Calu3 (cell line): ENCODE measurements at regions not wholly inside any gene's neighbourhood (a gene's known extent, or its start where the extent isn't known, plus 50 kb on each side); places are given as distances from the start of the nearest gene placed in this dataset.

Source experiments
- BruUV-seq: library from RNA; stranded (reverse); fragments of 400-500 nt; replicated peaks from 2 replicates; lab custom pipeline; 2021; lab: Mats Ljungman, UMichigan
- CTCF ChIA-PET: fragments of 300-600 bp; sonication (Branson Sonifier 250); formaldehyde crosslinking; loops from one replicate; lab custom pipeline; 2022; ENCODE audit warnings: antibody characterized with exemption; lab: Charles Lee
- DNase-seq: peaks from one replicate; pipeline ENCODE4 v3.0.0; 2022
- H3K27ac Mint-ChIP-seq: one replicate; pipeline ENCODE4 v1.8.0; 2022; ENCODE audit warnings: mixed read lengths; ENCODE audit not compliant: unreplicated experiment
- H3K27me3 Mint-ChIP-seq: one replicate; pipeline ENCODE4 v1.8.0; 2022; ENCODE audit warnings: mixed read lengths; ENCODE audit not compliant: unreplicated experiment
- H3K36me3 Mint-ChIP-seq: one replicate; pipeline ENCODE4 v1.8.0; 2022; ENCODE audit warnings: mild to moderate bottlenecking, moderate library complexity, mixed read lengths; ENCODE audit not compliant: insufficient read depth, unreplicated experiment
- H3K4me1 Mint-ChIP-seq: one replicate; pipeline ENCODE4 v1.8.0; 2022; ENCODE audit warnings: mild to moderate bottlenecking, low read depth, mixed read lengths; ENCODE audit not compliant: unreplicated experiment
- H3K4me3 Mint-ChIP-seq: one replicate; pipeline ENCODE4 v1.8.0; 2022; ENCODE audit warnings: mild to moderate bottlenecking, low read depth, moderate library complexity, mixed read lengths; ENCODE audit not compliant: unreplicated experiment
- H3K9me3 Mint-ChIP-seq: one replicate; pipeline ENCODE4 v1.8.0; 2022; ENCODE audit warnings: low read depth, mixed read lengths; ENCODE audit not compliant: unreplicated experiment
- intact Hi-C: fragments of 100-400 bp; cut with micrococcal nuclease; formaldehyde crosslinking; loops from one replicate; pipeline ENCODE4 v1.10.0; 2022; ENCODE audit not compliant: unreplicated experiment
- TF ChIP-seq, protein P1 (sequence below): fragments of 200-600 bp; IDR thresholded peaks from one replicate; pipeline ENCODE4 v1.8.0; 2022; ENCODE audit warnings: antibody characterized with exemption; ENCODE audit not compliant: unreplicated experiment

DNA sequence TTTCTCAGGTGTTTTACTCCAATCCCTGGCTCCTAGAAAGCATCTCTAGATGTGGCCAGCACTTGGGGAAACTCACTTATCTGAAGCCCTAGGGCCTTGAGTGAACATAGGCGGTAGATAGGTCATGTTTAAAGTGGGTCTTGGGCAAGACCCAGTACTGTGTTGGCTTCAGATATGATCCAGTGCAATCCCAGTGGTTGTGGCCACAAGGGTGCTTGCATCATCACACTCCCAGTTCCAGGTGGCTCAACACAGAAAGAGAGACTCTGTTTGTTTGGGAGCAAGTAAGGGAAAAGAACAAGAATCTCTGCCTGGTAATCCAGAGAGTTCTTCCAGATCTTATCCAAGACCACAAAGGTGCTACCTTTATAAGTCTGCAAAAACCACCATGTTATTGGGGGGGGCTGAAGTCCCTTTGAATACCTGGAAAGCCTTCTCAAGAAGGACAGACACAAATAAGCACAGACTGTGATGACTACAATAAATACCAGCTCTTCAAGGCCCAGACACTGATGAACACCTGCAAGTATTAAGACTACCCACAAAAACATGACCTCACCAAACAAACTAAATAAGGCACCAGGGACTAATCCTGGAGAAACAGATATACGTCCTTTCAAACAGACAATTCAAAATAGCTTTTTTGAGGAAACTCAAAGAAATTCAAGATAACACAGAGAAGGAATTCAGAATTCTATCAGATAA, 114.7 kb downstream of the LURAP1L start:
- CTCF ChIA-PET = no interaction called here
- no peaks in the 10 kb centered on the region for H3K27me3 Mint-ChIP-seq
- H3K9me3 Mint-ChIP-seq = peaks cover 3% of the 10 kb centered on the region
- TF ChIP-seq, protein P1, sequence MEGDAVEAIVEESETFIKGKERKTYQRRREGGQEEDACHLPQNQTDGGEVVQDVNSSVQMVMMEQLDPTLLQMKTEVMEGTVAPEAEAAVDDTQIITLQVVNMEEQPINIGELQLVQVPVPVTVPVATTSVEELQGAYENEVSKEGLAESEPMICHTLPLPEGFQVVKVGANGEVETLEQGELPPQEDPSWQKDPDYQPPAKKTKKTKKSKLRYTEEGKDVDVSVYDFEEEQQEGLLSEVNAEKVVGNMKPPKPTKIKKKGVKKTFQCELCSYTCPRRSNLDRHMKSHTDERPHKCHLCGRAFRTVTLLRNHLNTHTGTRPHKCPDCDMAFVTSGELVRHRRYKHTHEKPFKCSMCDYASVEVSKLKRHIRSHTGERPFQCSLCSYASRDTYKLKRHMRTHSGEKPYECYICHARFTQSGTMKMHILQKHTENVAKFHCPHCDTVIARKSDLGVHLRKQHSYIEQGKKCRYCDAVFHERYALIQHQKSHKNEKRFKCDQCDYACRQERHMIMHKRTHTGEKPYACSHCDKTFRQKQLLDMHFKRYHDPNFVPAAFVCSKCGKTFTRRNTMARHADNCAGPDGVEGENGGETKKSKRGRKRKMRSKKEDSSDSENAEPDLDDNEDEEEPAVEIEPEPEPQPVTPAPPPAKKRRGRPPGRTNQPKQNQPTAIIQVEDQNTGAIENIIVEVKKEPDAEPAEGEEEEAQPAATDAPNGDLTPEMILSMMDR = no peak
- peaks cover 17% of the 10 kb centered on the region for H3K4me1 Mint-ChIP-seq
- no peak for DNase-seq
- no TSS peak for BruUV-seq
- H3K4me3 Mint-ChIP-seq = no peak overlapping the region
- intact Hi-C loops = loop anchor here (5.0 kb wide), 1 partner anchor 193 kb away; no protein-coding TSS in a partner anchor
- H3K36me3 Mint-ChIP-seq = peaks cover 7% of the 10 kb centered on the region
- H3K27ac Mint-ChIP-seq = no peak overlapping the region

DNA sequence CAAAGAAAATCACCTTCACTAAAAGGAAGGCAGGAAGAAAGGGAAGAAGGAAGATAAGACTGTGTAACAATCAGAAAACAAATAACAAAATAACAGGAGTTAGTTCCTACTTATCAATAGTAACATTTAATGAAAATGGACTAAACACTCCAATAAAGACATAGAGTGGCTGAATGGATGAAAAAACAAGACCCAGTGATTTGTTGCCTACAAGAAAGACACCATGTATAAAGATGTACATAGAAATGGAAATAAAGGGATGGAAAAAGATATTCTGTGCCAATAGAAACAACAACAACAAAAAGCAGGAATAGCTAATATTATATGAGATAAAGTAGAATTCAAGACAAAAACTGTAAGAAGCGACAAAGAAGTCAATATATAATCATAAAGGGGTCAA, 116.8 kb downstream of the LURAP1L start:
- Mint-ChIP-seq H3K9me3 (peaks cover 3% of the 10 kb centered on the region), H3K36me3 (peaks cover 7% of the 10 kb centered on the region), H3K4me3 (no peak overlapping the region), H3K27me3 (no peaks in the 10 kb centered on the region), H3K27ac (no peak overlapping the region), H3K4me1 (no peaks in the 10 kb centered on the region)
- no TSS peak for BruUV-seq
- CTCF ChIA-PET = no interaction called here
- no peak for DNase-seq
- intact Hi-C loops = no loop called here
- TF ChIP-seq, protein P1 = no peak

DNA sequence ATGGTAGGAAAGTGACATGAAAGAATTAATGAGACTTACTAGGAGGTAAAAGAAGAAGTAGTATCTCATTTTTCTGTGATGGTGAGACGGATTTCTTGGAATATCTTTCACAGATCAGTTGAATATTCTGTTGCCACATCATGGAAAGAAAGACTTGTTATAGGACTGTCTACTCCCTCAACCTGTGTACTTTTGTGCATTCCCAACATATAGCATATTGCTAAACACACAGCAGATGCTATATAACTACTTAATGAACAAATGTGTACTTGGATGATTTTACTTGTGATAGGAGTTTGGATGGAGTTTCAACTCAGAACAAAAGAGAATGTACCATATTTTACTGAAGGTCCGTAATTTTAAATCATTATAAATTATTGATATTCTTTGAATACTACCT, 128.5 kb downstream of the LURAP1L start:
- no peaks in the 10 kb centered on the region for H3K4me1 Mint-ChIP-seq
- H3K27me3 Mint-ChIP-seq = no peaks in the 10 kb centered on the region
- BruUV-seq = no TSS peak
- no peaks in the 10 kb centered on the region for H3K36me3 Mint-ChIP-seq
- intact Hi-C loops = no loop called here
- H3K9me3 Mint-ChIP-seq = peaks cover 6% of the 10 kb centered on the region
- no peak overlapping the region for H3K27ac Mint-ChIP-seq
- CTCF ChIA-PET = no interaction called here
- no peak for DNase-seq
- TF ChIP-seq, protein P1 = no peak
- H3K4me3 Mint-ChIP-seq = no peak overlapping the region

DNA sequence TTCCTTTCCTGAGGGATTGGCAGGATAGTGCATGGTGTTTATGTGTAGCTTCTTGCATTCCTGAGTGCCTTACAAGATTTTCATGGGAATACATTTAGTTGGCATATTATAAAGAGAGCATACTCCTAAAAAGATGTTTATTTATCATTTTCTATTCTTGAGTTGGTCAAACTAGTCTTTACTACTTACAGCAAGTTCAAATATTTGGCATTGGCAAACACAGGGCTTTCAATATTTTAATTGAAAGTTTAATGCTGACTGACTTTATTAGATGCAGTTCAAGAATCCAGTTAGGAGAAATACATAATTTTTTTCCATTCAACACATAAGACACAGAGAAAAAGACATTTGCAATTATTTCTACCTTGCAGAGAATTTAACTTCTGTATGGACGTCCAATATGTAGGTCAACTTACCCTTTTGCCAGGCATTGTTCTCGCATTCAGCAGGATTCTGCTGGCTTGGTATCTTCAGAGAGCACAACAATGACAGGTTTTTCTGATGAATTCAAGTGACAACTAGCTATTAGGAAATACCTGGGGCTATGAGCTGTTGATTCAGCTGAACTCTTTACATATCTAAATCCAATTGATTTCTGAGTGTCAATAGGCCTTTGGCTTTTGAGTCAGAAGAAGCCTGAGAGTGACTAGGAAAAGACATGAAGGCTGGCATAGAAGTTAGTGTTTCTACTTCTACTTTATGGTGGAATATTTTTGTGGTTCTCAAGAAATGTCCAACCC, 129.6 kb downstream of the LURAP1L start:
- intact Hi-C loops = no loop called here
- CTCF ChIA-PET = no interaction called here
- no peaks in the 10 kb centered on the region for H3K9me3 Mint-ChIP-seq
- no peak for DNase-seq
- no peaks in the 10 kb centered on the region for H3K27me3 Mint-ChIP-seq
- H3K4me3 Mint-ChIP-seq = no peak overlapping the region
- TF ChIP-seq, protein P1 = no peak
- BruUV-seq = no TSS peak
- H3K4me1 Mint-ChIP-seq = no peaks in the 10 kb centered on the region
- H3K27ac Mint-ChIP-seq = no peak overlapping the region
- H3K36me3 Mint-ChIP-seq = peaks cover 5% of the 10 kb centered on the region
